ENCODE measurements at regions not wholly inside any gene's neighbourhood (a gene's known extent, or its start where the extent isn't known, plus 50 kb on each side); places are given as distances from the start of the nearest gene placed in this dataset.

DNA sequence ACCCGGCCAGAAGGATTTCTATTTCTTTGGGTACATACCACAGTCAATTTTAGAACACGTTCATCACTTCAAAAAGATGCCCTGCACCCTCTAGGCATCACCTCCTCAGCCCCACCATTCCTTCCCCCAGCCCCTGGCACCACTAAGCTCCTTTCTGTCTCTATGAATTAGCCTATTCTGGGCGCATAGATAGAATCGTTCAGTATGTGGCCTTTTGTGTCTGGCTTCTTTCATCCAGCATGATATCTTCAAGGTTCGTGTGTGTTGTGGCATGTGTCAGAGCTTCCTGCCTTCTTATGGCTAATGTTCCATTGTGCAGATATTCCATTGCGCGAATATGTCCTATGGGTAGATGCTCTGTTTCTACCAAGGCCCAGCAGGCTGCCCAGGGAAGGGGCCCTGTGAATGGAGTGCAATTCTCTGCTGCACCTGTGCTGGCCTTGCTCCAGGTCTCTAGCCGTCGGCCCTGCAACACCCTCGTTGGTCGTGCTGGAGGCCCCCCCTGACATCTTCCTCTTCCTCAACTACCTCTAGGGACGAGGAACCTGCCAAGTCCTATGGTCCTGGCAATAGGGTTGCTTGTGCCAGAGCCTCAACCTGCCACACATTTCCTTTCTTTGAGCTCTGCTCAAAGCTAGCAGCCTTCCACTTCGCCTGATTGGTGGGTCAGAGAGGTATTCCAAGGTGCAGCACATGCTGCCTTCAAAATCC, 113.5 kb downstream of the RIPK4 start:
- DNase-seq (ENCODE audit: low read depth in 3 of 3) = no peak

- DNase-seq (ENCODE audit: low read depth in 3 of 3) = no peak
Measured at GRCh38 chr21:41651830-41652229, 115.0 kb downstream of the RIPK4 start.

DNA sequence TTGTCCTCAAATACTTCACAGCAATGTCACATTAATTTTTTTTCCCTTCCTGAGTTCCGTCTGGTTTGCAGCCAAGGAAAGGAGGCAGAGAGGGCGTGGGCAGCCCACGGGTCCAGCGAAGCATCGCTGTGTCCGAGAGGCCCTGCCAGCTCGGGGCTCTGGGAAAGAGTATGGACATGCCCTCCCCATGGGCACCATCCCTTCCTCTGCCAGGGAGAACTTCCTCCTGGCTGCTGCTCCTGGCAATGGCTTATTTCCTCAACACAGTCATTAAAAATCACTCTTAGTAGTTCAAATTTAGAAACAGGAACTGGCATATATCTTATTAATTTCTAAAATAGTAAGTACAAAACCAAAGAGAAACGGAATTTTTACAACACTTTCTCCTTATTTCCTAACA, 115.4 kb downstream of the RIPK4 start:
- DNase-seq (ENCODE audit: low read depth in 3 of 3) = no peak

DNA sequence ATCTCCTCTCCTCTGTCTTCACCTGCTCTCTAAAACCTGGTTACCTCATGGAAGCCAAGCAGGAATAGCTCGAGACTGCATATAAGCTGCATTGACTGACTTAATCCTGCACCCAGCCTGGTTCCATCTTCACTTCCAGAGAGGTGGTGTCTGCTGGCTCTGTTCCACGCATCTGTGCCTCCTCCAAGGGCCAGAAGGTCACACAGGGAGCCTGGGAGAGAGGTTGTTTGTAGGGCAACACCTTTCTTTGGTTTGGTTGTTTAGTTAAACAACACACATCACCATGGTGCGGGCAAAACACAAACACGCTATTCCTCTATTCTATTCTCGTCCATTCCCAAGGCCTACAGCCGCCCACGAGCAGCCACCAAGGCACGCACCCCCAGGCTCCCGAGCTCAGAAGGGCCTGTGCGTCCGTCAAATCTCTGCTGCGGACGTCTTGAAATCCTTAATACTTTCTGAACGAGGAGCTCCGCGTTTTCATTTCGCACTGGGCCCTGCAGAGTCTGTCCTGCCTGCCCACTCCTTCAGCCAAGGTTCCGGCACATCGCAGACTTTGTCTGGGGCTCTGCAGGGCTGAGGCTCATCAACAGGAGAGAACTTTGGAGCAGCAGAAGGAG, 116.2 kb downstream of the RIPK4 start:
- DNase-seq (ENCODE audit: low read depth in 3 of 3) = no peak

DNA sequence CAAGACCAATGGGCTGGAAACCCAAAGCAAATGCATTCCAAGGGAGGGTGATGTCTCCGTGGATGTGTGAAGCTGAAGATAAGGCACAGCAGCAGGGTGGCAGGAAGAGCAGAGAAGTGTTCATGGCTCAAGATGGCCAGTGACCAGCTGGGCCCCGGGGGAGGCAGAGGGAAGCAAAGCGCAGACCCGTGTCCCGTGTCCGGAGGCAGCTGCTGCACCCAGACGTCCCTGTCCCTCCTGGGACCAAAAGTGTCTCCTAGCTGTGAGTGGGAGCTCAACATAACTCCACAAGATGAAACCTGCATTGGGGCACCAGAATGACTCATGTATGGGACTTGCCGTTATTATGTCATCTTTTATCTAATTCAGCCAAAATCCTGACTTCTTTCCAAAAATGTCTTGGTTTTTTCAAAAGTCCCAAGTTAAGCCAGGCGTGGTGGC, 118.2 kb downstream of the RIPK4 start:
- DNase-seq (ENCODE audit: low read depth in 3 of 3) = no peak

DNA sequence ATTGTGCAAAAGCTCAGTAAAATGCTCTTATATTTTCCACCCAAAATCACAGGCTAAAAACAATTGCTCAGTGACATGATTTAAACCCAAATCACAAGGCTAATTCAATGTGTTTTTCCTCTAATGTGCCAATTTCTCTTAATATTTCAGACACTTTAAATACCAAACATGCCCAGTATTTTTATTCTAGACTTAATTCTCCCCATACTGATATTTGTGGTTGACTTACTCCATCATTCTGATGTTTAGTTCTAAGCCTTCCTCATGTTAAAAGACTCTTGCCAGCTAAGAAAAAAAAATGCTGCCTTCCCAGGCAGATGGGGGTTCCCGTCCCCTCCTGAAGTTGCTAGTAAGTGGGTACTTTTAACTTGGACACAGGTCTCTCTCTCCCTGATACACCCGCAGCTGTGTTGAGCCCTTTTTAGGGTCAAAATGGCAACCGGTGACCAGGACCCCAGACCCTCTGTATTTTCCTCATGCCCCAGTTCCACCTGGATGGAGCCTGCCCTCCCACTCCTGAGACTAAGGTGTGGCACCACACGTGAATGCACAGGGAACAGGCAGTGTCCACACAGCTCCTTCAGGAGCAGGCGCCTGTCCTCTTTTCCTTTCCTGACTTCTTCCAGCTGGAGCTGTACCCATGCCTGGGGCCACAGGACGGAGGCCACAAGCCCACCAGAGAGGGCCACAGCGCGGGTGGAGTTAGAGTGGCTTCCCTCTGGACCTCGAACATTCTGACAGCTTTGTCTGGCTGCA, 118.9 kb downstream of the RIPK4 start:
- DNase-seq (ENCODE audit: low read depth in 3 of 3) = no peak

GRCh38 chr21:41643246-41643966, 123.4 kb downstream of the RIPK4 start:
- DNase-seq (ENCODE audit: low read depth in 3 of 3) = no peak

DNA sequence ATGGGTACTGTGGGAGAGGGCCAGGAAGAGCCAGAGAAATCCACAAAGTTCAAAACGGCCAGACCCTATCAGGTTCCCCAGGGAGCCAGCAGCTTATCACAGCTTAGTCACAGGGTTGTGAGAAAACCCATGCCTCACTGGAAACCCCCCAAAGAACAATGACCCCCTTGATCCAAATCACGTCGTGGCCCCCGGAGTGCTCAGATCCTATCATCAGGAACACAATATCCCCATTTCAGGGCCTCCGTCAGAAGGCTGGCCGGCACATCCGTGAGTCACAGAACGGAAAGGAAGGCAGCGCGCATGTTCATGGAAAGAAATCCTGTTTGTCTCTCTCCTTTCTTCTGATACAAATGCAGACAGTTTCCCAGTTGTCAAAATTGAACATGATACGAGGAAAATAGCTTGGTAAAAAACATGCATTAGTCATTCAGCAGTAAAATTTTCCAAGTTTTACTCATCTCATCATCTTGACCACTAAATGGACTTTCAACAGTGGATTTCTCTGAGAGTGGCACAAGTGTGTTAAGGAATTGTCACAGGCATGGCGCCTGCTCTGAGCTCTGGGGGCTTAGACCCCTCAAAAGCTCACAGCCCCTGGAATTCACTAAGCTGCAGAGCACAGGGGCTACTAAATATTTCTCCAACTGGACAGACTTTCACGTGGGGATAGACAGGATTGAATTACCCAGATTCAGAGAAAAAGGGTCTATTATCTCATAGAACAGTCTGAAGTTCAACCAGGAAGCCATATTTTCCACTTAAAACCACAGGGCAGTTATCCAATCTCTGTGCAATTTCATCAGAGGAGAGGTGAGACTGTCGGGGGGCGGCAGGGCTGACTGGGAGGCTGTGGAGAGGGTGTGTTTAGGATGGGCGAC, 124.8 kb downstream of the RIPK4 start:
- DNase-seq (ENCODE audit: low read depth in 3 of 3) = no peak

GRCh38 chr21:41641510-41641815, 125.4 kb downstream of the RIPK4 start:
- no peak for DNase-seq (ENCODE audit: low read depth in 3 of 3)

DNA sequence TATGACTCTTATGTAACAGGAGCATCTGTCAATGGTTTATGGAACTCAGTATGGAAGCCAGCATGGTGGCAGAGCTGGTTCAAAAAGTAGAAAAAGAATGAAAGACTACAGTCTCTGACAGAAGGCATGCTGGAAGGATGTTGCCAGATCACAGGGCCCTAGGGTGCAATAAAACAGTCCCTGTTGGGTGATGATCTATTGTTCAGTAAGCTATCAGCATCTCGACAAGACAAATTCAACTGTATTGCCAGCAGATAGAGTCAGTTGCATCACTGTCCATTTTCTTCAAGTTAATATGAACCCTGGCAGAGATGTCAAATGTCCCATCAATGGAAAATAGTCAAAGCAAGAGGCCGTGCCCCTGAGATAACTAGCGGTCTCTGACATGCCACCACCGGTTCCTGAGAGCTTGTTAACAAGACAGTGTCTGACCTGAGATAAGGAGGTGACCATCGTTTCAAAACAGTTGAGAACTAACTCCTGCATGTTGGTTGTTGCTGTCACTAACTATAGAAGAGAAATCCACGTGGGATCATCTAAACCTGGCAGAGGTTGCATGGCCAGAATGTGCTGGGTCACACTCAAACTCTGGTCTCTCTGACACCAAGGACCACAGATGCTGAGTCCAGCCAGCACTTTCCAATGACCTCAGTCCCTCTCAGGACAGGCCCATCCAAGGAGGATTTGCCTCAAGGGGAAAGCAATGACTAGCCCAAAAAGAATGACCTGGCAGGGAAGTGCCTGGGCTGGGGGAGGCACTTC, 125.9 kb downstream of the RIPK4 start:
- DNase-seq (ENCODE audit: low read depth in 3 of 3) = no peak

DNA sequence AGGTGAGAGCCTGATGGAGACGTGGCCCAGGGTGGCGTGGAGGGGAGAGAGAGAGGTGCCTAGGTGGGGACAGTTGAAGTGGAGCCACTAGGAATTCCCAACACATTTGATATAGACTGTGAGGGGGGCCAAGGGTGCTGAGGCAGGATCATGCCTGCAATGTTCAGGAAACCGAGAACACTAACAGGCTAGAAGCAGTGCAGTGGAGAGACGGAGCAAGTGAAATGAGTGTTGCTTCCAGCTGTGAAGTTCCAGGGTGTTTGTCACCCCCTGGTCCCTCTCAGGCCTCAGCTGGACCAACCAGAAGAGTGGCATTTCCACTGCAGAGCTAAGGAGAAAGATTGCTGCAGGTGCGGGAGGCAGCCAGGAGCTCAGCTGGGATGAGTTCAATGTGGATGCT, 127.1 kb downstream of the RIPK4 start:
- DNase-seq (ENCODE audit: low read depth in 3 of 3) = no peak

DNA sequence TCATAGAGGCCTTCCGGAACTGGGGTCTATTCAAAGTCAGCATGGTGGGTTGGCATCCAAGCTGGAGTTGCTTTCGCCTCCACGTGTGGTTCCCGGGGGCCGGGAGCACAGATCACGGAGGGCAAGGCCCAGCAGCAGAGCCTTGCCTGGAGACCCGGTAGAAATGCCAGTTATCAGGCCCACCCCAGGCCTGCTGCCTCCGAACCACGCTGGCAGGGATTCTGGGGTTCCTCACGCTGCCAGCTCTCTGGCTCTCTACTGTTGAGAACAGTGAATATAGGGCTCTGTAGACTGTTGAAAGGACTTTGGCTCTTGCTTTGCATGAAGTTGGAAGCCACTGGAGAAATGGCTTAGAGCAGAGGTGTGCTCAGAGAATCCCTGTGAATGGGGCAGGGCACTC, 127.5 kb downstream of the RIPK4 start:
- no peak for DNase-seq (ENCODE audit: low read depth in 3 of 3)

GRCh38 chr21:41638201-41638790, 128.6 kb downstream of the RIPK4 start:
- no peak for DNase-seq (ENCODE audit: low read depth in 3 of 3)

GRCh38 chr21:41636636-41637630, 129.0 kb upstream of the TMPRSS2 start:
- DNase-seq (ENCODE audit: low read depth in 3 of 3) = no peak

DNA sequence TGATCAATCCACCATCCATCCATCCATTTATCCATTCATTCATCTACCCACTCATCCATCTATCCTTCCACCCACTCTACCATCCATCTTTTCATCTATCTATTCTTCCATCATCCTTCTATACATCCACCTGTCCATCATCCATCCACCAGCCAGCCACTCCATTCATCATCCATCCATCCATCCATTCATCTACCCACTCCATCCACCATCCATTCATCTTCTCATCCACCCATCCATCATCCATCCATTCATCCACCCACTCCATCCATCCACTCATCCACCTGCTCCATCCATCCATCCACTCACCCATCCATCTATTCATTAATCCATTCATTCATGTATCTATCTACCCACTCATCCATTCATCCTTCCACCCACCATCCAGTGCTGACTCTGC, 127.9 kb upstream of the TMPRSS2 start:
- DNase-seq (ENCODE audit: low read depth in 3 of 3) = no peak

GRCh38 chr21:41634858-41635257, 126.9 kb upstream of the TMPRSS2 start:
- DNase-seq (ENCODE audit: low read depth in 3 of 3) = no peak

GRCh38 chr21:41634211-41634694, 126.3 kb upstream of the TMPRSS2 start:
- no peak for DNase-seq (ENCODE audit: low read depth in 3 of 3)

- no peak for DNase-seq (ENCODE audit: low read depth in 3 of 3)
Measured at GRCh38 chr21:41633627-41634026, 125.7 kb upstream of the TMPRSS2 start.

Measured in stimulated activated CD4-positive, alpha-beta T cell treated with anti-CD3 and anti-CD28 coated beads, TNF-alpha, amount 100 ng/mL, for 48 hours (primary cell).